GM23338 (cell line): ENCODE measurements at regions not wholly inside any gene's neighbourhood (a gene's known extent, or its start where the extent isn't known, plus 50 kb on each side); places are given as distances from the start of the nearest gene placed in this dataset.

ENCODE experiments used
- ATAC-seq: fragments of 200-7000 bp; cut with Tn5 transposase; 3 replicates; pipeline ENCODE4 v1.9.1; 2020
- DNase-seq: peaks from one replicate; pipeline ENCODE4 v3.0.0-alpha.2; 2015; ENCODE audit warnings: low spot score
- H2AFZ ChIP-seq: fragments of 200-600 bp; sonication (generic); 2 replicates; pipeline ENCODE4 v1.8.0; 2016; ENCODE audit warnings: antibody characterized with exemption, mild to moderate bottlenecking, moderate library complexity
- H3F3A ChIP-seq: fragments of 200-600 bp; sonication (generic); replicated peaks from 2 replicates; pipeline ENCODE4 v1.8.0; 2017; ENCODE audit warnings: antibody characterized with exemption, mixed run types, low read depth
- H3K27ac ChIP-seq: fragments of 200-600 bp; sonication (generic); 2 replicates; pipeline ENCODE4 v1.6.1; 2016; ENCODE audit warnings: low read depth
- H3K27me3 ChIP-seq: fragments of 200-600 bp; sonication (generic); 2 replicates; pipeline ENCODE4 v1.8.0; 2016; ENCODE audit warnings: mild to moderate bottlenecking, mixed run types, moderate library complexity; ENCODE audit not compliant: insufficient read depth
- H3K36me3 ChIP-seq: fragments of 200-600 bp; sonication (generic); 2 replicates; pipeline ENCODE4 v1.8.0; 2016; ENCODE audit warnings: mild to moderate bottlenecking; ENCODE audit not compliant: insufficient read depth
- H3K4me1 ChIP-seq: fragments of 200-600 bp; sonication (generic); 2 replicates; pipeline ENCODE4 v1.8.0; 2016; ENCODE audit warnings: mild to moderate bottlenecking, moderate library complexity; ENCODE audit not compliant: insufficient read depth
- H3K4me2 ChIP-seq: fragments of 200-600 bp; sonication (generic); 2 replicates; pipeline ENCODE4 v1.7.1; 2017; ENCODE audit warnings: mixed run types
- H3K4me3 ChIP-seq: fragments of 200-600 bp; sonication (generic); 2 replicates; pipeline ENCODE4 v1.6.1; 2016; ENCODE audit warnings: mixed run types
- H3K79me2 ChIP-seq: fragments of 200-600 bp; sonication (generic); replicated peaks from 2 replicates; pipeline ENCODE4 v1.8.0; 2017; ENCODE audit warnings: mild to moderate bottlenecking; ENCODE audit not compliant: insufficient read depth
- H3K9me2 ChIP-seq: fragments of 200-600 bp; sonication (generic); 2 replicates; pipeline ENCODE4 v1.8.0; 2017; ENCODE audit not compliant: insufficient read depth
- H4K20me1 ChIP-seq: fragments of 200-600 bp; sonication (generic); replicated peaks from 2 replicates; pipeline ENCODE4 v1.8.0; 2017; ENCODE audit warnings: mild to moderate bottlenecking; ENCODE audit not compliant: insufficient read depth
- H3K27ac Mint-ChIP-seq: 2 replicates; pipeline ENCODE4 v1.8.0; 2020; ENCODE audit warnings: inconsistent platforms, mild to moderate bottlenecking, moderate library complexity, mixed read lengths
- H3K27me3 Mint-ChIP-seq: 3 replicates; pipeline ENCODE4 v1.8.0; 2022; ENCODE audit warnings: low read depth, mild to moderate bottlenecking, moderate library complexity, mixed read lengths, inconsistent platforms; ENCODE audit not compliant: insufficient read depth, poor library complexity
- H3K36me3 Mint-ChIP-seq: 3 replicates; pipeline ENCODE4 v1.8.0; 2021; ENCODE audit warnings: low read depth, mild to moderate bottlenecking, inconsistent platforms, moderate library complexity, mixed read lengths
- H3K4me1 Mint-ChIP-seq: 3 replicates; pipeline ENCODE4 v1.8.0; 2020; ENCODE audit warnings: mild to moderate bottlenecking, inconsistent platforms, mixed read lengths
- H3K4me3 Mint-ChIP-seq: 3 replicates; pipeline ENCODE4 v1.8.0; 2021; ENCODE audit warnings: moderate library complexity, mild to moderate bottlenecking, inconsistent platforms, mixed read lengths
- H3K9me3 Mint-ChIP-seq: 3 replicates; pipeline ENCODE4 v1.8.0; 2020; ENCODE audit warnings: moderate library complexity, mild to moderate bottlenecking, inconsistent platforms, mixed read lengths
- CREB1 ChIP-seq: fragments of 250-450 bp; sonication (Bioruptor Pico); IDR thresholded peaks from 2 replicates; pipeline ENCODE4 v1.5.0; 2020; ENCODE audit warnings: low read depth, mild to moderate bottlenecking, moderate library complexity
- CTCF ChIP-seq, 2 experiments: fragments of 200-600 bp in 1 of 2; sonication (generic) in 1 of 2; conservative IDR thresholded peaks; 2 replicates each; pipeline versions ENCODE4 v1.5.1 to v1.6.1; 2016 to 2017; ENCODE audit warnings: antibody characterized with exemption in 2 of 2, low read depth in 2 of 2, mild to moderate bottlenecking in 2 of 2, moderate library complexity in 1 of 2
- EZH2 ChIP-seq: fragments of 200-600 bp; sonication (generic); IDR thresholded peaks from one replicate; pipeline ENCODE4 v1.8.0; 2017; ENCODE audit warnings: antibody characterized with exemption, mild to moderate bottlenecking, low read depth; ENCODE audit not compliant: unreplicated experiment
- EZH2phosphoT487 ChIP-seq: fragments of 200-600 bp; sonication (generic); IDR thresholded peaks from one replicate; pipeline ENCODE4 v1.8.1; 2018; ENCODE audit warnings: antibody characterized with exemption; ENCODE audit not compliant: unreplicated experiment
- JUNB ChIP-seq: IDR thresholded peaks from one replicate; pipeline ENCODE4 v1.6.1; 2016; ENCODE audit warnings: antibody characterized with exemption; ENCODE audit not compliant: unreplicated experiment
- POLR2AphosphoS5 ChIP-seq: IDR thresholded peaks from 2 replicates; pipeline ENCODE4 v1.6.1; 2016; ENCODE audit warnings: antibody characterized with exemption, low read depth
- REST ChIP-seq: IDR thresholded peaks from one replicate; pipeline ENCODE4 v1.6.1; 2018; ENCODE audit warnings: antibody characterized with exemption; ENCODE audit not compliant: unreplicated experiment
- STAT1 ChIP-seq: IDR thresholded peaks from one replicate; pipeline ENCODE4 v1.6.1; 2016; ENCODE audit warnings: antibody characterized with exemption; ENCODE audit not compliant: unreplicated experiment
- ZNF114 ChIP-seq: fragments of 250-450 bp; sonication (Bioruptor Pico); IDR thresholded peaks from 2 replicates; pipeline ENCODE4 v1.5.0; 2020; ENCODE audit warnings: mild to moderate bottlenecking, moderate library complexity
- ZNF331 ChIP-seq: fragments of 250-450 bp; sonication (Bioruptor Pico); IDR thresholded peaks from 2 replicates; pipeline ENCODE4 v1.5.0; 2020; ENCODE audit warnings: low read depth, mild to moderate bottlenecking, moderate library complexity
- TF ChIP-seq, protein P1 (sequence below): IDR thresholded peaks from 2 replicates; pipeline ENCODE4 v1.6.1; 2016; ENCODE audit warnings: antibody characterized with exemption
- TF ChIP-seq, protein P2 (sequence below): fragments of 250-450 bp; sonication (Bioruptor Pico); IDR thresholded peaks from 2 replicates; pipeline ENCODE4 v1.5.0; 2020; ENCODE audit warnings: mild to moderate bottlenecking, moderate library complexity

DNA sequence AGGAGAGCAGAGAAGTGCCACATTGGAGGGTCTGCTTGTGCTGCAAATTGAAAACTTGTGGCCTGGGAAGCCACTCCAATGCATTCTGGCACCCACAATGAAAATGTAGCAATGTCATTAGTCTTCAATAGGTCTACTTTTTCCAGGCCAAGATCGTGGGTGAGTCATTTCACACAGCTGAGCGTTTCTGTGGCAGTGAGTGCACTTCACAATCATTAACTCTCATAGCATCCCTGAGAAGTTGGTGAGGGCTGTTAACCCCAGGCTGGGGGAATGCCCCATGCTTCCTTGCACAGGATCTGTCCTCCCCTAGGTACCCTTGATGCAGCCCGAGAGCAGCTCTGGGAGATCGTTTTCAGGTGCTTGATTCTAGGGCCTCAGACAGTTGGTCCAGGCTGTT is 196.8 kb upstream of the ATP6AP2 start:
- H3K4me1 ChIP-seq = no peaks in the 10 kb centered on the region
- H3K79me2 ChIP-seq = no peaks in the 10 kb centered on the region
- H2AFZ ChIP-seq = no peak overlapping the region
- Mint-ChIP-seq H3K4me3 (no peak overlapping the region), H3K4me1 (peaks cover 8% of the 10 kb centered on the region), H3K36me3 (no peaks in the 10 kb centered on the region), H3K9me3 (no peaks in the 10 kb centered on the region), H3K27me3 (peaks cover 2% of the 10 kb centered on the region), H3K27ac (no peak overlapping the region)
- no peak overlapping the region for H3K4me3 ChIP-seq
- H3K4me2 ChIP-seq = no peak overlapping the region
- no peaks in the 10 kb centered on the region for H3K9me2 ChIP-seq
- DNase-seq = no peak
- no peaks in the 10 kb centered on the region for H3K27me3 ChIP-seq
- TF ChIP-seq, protein P1, sequence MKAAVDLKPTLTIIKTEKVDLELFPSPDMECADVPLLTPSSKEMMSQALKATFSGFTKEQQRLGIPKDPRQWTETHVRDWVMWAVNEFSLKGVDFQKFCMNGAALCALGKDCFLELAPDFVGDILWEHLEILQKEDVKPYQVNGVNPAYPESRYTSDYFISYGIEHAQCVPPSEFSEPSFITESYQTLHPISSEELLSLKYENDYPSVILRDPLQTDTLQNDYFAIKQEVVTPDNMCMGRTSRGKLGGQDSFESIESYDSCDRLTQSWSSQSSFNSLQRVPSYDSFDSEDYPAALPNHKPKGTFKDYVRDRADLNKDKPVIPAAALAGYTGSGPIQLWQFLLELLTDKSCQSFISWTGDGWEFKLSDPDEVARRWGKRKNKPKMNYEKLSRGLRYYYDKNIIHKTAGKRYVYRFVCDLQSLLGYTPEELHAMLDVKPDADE = no peak
- TF ChIP-seq, protein P2, sequence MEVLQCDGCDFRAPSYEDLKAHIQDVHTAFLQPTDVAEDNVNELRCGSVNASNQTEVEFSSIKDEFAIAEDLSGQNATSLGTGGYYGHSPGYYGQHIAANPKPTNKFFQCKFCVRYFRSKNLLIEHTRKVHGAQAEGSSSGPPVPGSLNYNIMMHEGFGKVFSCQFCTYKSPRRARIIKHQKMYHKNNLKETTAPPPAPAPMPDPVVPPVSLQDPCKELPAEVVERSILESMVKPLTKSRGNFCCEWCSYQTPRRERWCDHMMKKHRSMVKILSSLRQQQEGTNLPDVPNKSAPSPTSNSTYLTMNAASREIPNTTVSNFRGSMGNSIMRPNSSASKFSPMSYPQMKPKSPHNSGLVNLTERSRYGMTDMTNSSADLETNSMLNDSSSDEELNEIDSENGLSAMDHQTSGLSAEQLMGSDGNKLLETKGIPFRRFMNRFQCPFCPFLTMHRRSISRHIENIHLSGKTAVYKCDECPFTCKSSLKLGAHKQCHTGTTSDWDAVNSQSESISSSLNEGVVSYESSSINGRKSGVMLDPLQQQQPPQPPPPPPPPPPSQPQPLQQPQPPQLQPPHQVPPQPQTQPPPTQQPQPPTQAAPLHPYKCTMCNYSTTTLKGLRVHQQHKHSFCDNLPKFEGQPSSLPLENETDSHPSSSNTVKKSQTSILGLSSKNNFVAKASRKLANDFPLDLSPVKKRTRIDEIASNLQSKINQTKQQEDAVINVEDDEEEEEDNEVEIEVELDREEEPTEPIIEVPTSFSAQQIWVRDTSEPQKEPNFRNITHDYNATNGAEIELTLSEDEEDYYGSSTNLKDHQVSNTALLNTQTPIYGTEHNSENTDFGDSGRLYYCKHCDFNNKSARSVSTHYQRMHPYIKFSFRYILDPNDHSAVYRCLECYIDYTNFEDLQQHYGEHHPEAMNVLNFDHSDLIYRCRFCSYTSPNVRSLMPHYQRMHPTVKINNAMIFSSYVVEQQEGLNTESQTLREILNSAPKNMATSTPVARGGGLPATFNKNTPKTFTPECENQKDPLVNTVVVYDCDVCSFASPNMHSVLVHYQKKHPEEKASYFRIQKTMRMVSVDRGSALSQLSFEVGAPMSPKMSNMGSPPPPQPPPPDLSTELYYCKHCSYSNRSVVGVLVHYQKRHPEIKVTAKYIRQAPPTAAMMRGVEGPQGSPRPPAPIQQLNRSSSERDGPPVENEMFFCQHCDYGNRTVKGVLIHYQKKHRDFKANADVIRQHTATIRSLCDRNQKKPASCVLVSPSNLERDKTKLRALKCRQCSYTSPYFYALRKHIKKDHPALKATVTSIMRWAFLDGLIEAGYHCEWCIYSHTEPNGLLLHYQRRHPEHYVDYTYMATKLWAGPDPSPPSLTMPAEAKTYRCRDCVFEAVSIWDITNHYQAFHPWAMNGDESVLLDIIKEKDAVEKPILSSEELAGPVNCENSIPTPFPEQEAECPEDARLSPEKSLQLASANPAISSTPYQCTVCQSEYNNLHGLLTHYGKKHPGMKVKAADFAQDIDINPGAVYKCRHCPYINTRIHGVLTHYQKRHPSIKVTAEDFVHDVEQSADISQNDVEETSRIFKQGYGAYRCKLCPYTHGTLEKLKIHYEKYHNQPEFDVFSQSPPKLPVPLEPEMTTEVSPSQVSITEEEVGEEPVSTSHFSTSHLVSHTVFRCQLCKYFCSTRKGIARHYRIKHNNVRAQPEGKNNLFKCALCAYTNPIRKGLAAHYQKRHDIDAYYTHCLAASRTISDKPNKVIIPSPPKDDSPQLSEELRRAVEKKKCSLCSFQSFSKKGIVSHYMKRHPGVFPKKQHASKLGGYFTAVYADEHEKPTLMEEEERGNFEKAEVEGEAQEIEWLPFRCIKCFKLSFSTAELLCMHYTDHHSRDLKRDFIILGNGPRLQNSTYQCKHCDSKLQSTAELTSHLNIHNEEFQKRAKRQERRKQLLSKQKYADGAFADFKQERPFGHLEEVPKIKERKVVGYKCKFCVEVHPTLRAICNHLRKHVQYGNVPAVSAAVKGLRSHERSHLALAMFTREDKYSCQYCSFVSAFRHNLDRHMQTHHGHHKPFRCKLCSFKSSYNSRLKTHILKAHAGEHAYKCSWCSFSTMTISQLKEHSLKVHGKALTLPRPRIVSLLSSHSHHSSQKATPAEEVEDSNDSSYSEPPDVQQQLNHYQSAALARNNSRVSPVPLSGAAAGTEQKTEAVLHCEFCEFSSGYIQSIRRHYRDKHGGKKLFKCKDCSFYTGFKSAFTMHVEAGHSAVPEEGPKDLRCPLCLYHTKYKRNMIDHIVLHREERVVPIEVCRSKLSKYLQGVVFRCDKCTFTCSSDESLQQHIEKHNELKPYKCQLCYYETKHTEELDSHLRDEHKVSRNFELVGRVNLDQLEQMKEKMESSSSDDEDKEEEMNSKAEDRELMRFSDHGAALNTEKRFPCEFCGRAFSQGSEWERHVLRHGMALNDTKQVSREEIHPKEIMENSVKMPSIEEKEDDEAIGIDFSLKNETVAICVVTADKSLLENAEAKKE (CRISPR knock-in tag) = no peak
- TF ChIP-seq ZNF114 (CRISPR knock-in tag) (no peak), CTCF (conservative IDR thresholded peaks at IDR 0.05; ENCODE audit: low read depth in 2 of 2) (no peak), ZNF331 (no peak), STAT1 (no peak), REST (no peak), EZH2 (no peak), JUNB (no peak), CREB1 (no peak), POLR2AphosphoS5 (no peak), EZH2phosphoT487 (no peak)
- H3F3A ChIP-seq = no peaks in the 10 kb centered on the region
- no peaks in the 10 kb centered on the region for H3K36me3 ChIP-seq
- H4K20me1 ChIP-seq = no peaks in the 10 kb centered on the region
- no peak overlapping the region for H3K27ac ChIP-seq
- no peak for ATAC-seq
